ENCODE measurements at regions not wholly inside any gene's neighbourhood (a gene's known extent, or its start where the extent isn't known, plus 50 kb on each side); places are given as distances from the start of the nearest gene placed in this dataset.
"Not testable (repeated sequence)": the region's sequence is repeated elsewhere in the genome, so short reads cannot be mapped to it uniquely, and the experiment has no call there.

DNA sequence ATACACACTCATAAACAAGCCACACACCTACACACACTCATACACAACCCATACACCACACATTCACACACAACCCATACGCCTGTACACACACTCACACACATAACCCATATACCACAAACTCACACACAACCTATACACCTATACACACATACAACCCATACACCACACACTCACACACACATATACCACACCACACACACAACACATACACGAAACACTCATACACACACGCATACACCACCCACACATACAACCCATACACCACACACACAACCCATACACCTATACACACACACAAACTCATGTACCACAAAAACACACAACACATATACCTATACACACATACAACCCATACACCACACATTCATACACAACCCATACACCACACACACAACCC lies 164.3 kb downstream of the TMEM121 start:
- H3K27me3 ChIP-seq (replicated peaks) = no peaks in the 10 kb centered on the region
- no peak overlapping the region for H3K27ac ChIP-seq
- no peak overlapping the region for H3K4me3 ChIP-seq (ENCODE audit: low read depth, low read length)
- no peaks in the 10 kb centered on the region for H3K36me3 ChIP-seq (replicated peaks)
- TF ChIP-seq, protein P1, sequence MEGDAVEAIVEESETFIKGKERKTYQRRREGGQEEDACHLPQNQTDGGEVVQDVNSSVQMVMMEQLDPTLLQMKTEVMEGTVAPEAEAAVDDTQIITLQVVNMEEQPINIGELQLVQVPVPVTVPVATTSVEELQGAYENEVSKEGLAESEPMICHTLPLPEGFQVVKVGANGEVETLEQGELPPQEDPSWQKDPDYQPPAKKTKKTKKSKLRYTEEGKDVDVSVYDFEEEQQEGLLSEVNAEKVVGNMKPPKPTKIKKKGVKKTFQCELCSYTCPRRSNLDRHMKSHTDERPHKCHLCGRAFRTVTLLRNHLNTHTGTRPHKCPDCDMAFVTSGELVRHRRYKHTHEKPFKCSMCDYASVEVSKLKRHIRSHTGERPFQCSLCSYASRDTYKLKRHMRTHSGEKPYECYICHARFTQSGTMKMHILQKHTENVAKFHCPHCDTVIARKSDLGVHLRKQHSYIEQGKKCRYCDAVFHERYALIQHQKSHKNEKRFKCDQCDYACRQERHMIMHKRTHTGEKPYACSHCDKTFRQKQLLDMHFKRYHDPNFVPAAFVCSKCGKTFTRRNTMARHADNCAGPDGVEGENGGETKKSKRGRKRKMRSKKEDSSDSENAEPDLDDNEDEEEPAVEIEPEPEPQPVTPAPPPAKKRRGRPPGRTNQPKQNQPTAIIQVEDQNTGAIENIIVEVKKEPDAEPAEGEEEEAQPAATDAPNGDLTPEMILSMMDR (IDR thresholded peaks at IDR 0.05; ENCODE audit: low read depth, low read length, missing control alignments) = no peak
- in situ Hi-C loops (cut with HindIII; ENCODE audit: low pct_ligation_motif_present, low sequenced_read_pairs) = no loop called here
- no peak for DNase-seq

DNA sequence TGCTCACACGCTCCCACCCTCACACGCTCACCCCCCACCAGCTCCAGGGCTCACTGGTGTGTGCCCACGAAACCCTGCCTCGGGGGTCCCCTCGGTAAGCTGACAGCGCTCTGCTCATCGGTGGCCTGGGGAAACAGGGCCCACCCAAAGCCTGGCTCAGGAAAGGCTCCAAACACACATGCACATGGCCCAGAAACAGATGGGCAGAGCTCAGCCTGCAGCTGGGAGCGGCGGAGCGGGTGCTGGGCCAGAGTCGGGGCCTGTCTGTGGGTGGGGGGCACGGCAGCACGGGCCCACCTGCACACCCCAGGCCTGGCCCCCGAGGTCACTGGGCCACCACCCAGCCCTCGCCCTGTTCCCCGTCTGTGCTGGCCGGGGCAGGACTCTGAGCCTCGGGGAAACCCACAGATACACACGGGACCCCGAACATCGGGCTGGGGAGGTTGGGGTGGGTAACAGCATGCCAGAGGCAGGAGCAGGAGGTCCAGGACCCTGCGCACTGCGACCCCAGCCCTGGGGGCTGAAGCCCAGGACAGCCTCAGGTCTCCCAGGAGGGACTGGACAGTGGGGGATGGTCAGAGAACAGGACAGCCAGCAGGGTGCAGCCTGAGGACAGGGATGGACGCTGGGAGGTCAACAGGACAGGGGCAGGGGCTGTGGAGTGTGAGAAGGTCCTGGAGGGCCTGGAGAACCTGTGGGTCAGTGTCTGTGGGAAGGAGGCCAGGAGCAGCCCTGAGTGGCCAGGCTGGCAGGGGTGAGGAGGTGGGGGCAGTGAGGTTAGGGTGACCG lies 165.1 kb downstream of the TMEM121 start:
- H3K36me3 ChIP-seq (replicated peaks); H3K27me3 ChIP-seq (replicated peaks); DNase-seq; in situ Hi-C loops (cut with HindIII; ENCODE audit: low pct_ligation_motif_present, low sequenced_read_pairs); H3K4me3 ChIP-seq (ENCODE audit: low read depth, low read length); H3K27ac ChIP-seq: not testable (repeated sequence)

DNA sequence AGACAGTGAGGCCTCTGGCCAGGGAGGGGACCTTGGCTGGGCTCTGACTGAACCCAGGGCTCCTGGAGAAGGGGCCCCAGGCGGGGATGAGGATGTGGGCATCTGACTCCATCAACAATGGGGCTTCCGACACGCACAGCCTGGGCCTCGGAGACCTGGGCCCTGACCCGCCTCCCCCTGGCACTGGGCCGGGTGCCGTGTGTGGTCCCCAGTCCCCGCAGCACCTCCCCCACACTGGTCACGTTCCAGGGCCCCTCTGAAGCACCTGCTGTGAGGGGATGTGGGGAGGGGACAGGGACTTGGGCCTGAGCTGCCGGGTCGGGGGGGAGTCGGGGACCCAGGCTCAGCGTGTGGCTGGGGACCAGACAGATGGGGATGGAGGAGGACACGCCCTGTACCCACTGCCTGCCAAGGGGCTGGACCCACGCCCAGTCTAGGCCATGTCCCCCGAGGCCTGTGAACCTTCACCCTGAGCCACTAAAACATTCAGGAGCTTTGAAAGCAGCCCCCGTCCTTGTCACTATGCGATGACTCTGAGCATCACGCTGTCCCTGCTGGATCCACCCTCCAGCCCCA lies 165.8 kb downstream of the TMEM121 start:
- H3K4me3 ChIP-seq (ENCODE audit: low read depth, low read length); in situ Hi-C loops (cut with HindIII; ENCODE audit: low pct_ligation_motif_present, low sequenced_read_pairs); DNase-seq; H3K27ac ChIP-seq; H3K36me3 ChIP-seq (replicated peaks); H3K27me3 ChIP-seq (replicated peaks): not testable (repeated sequence)

DNA sequence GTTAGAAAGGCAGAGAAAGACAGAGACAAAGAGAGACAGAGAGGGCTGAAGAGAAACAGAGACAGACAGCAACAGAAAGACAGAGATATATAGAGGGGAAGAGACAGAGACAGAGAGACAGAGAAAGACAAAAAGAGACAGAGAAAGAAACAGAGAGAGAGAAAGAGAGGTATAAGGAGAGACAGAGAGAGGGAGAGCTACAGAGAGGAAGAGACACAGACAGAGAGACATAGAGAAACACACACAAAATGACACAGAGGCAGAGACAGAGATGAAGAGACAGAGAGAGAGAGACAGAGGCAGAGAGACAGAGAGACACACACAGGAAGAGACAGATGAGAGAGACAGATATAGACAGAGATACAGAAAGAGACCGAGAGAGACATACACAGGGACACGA lies 168.6 kb downstream of the TMEM121 start:
- Histone ChIP-seq H3K27ac (no peak overlapping the region), H3K36me3 (replicated peaks) (no peaks in the 10 kb centered on the region), H3K27me3 (replicated peaks) (no peaks in the 10 kb centered on the region), H3K4me3 (ENCODE audit: low read depth, low read length) (no peak overlapping the region)
- in situ Hi-C loops (cut with HindIII; ENCODE audit: low pct_ligation_motif_present, low sequenced_read_pairs) = no loop called here
- no peak for DNase-seq
- TF ChIP-seq, protein P1 (IDR thresholded peaks at IDR 0.05; ENCODE audit: low read depth, low read length, missing control alignments) = no peak

DNA sequence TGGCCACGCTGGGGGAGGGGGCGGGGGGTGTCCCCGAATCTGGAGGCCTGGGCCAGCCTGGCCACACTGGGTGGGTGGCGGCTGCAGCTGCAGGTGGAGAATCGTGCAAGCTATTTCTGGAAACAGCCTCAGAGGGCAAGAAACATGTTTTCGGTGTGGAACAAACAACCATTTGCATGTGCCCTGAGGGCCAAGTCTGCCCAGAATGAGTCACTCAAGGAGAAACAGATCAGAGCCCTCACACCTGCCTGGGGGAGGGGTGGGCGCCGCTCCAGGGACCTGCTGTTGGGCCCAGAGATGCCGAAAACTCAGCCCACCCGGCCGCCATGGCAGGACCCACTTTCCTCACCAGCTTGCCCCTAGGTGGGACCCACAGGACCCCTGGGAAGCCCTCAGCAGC lies 170.0 kb downstream of the TMEM121 start:
- H3K27me3 ChIP-seq (replicated peaks); H3K4me3 ChIP-seq (ENCODE audit: low read depth, low read length); in situ Hi-C loops (cut with HindIII; ENCODE audit: low pct_ligation_motif_present, low sequenced_read_pairs); DNase-seq; H3K36me3 ChIP-seq (replicated peaks); H3K27ac ChIP-seq: not testable (repeated sequence)

DNA sequence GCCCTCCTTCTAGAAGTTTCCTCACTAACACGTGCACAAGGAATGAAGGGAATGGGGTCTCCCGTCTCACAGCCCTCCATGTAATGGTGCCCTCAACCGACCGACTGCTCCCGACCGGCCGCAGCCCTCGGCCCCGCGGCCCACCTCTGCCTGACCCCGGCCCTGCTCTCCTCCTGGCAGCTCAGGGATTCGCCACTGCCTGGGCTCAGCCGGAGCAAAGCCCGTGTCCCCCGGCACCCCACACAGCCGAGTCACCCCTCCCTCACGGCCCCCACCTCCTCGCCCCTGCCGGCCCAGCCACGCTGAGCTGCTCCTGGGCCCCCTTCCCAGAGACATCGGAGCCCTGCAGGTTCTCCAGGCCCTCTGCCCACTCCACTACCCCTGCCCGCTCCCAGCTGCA lies 171.0 kb downstream of the TMEM121 start:
- H3K36me3 ChIP-seq (replicated peaks); DNase-seq; H3K4me3 ChIP-seq (ENCODE audit: low read depth, low read length); H3K27ac ChIP-seq; H3K27me3 ChIP-seq (replicated peaks); in situ Hi-C loops (cut with HindIII; ENCODE audit: low pct_ligation_motif_present, low sequenced_read_pairs): not testable (repeated sequence)

DNA sequence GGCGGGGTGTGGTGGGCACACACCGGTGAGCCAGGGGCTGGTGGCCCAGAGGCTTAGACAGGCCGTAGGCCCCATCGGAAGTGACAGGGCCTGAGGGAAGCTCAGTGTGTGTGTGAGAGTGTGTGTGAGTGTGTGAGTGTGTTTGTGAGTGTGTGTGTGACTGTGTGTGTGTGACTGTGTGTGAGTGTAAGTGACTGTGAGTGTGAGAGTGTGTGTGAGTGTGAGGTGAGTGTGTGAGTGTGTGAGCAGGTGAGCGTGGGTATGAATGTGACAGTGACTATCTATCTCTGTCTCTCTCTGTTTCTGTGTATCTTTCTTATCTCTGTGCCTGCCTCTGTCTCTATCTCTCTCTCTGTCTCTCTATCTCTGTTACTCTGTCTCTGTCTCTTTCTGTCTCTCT lies 171.6 kb downstream of the TMEM121 start:
- H3K27me3 ChIP-seq (replicated peaks); DNase-seq; H3K27ac ChIP-seq; H3K4me3 ChIP-seq (ENCODE audit: low read depth, low read length); H3K36me3 ChIP-seq (replicated peaks); in situ Hi-C loops (cut with HindIII; ENCODE audit: low pct_ligation_motif_present, low sequenced_read_pairs): not testable (repeated sequence)

DNA sequence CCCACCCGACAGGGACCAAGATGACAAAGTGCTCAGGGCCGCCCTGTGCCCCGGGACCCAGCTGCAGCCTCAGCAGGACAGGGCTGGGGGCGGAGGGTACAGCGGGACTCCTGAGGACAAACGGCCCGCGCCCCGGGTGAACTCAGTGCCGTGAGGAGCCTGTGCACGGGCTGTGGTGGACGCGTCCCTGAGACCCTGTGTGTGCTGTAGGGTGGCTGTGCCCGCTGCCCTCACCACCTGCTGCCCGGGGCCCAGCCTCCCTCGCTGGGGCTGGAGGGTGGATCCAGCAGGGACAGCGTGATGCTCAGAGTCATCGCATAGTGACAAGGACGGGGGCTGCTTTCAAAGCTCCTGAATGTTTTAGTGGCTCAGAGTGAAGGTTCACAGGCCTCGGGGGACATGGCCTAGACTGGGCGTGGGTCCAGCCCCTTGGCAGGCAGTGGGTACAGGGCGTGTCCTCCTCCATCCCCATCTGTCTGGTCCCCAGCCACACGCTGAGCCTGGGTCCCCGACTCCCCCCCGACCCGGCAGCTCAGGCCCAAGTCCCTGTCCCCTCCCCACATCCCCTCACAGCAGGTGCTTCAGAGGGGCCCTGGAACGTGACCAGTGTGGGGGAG lies 172.7 kb downstream of the TMEM121 start:
- H3K27ac ChIP-seq; DNase-seq; H3K27me3 ChIP-seq (replicated peaks); H3K4me3 ChIP-seq (ENCODE audit: low read depth, low read length); in situ Hi-C loops (cut with HindIII; ENCODE audit: low pct_ligation_motif_present, low sequenced_read_pairs); H3K36me3 ChIP-seq (replicated peaks): not testable (repeated sequence)

DNA sequence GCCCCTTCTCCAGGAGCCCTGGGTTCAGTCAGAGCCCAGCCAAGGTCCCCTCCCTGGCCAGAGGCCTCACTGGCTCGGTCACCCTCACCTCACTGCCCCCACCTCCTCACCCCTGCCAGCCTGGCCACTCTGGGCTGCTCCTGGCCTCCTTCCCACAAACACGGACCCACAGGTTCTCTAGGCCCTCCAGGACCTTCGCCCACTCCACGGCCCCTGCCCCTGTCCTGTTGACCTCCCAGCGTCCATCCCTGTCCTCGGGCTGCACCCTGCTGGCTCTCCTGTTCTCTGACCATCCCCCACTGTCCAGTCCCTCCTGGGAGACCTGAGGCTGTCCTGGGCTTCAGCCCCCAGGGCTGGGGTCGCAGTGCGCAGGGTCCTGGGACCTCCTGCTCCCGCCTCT lies 173.3 kb downstream of the TMEM121 start:
- DNase-seq; H3K36me3 ChIP-seq (replicated peaks); in situ Hi-C loops (cut with HindIII; ENCODE audit: low pct_ligation_motif_present, low sequenced_read_pairs); H3K4me3 ChIP-seq (ENCODE audit: low read depth, low read length); H3K27ac ChIP-seq; H3K27me3 ChIP-seq (replicated peaks): not testable (repeated sequence)

DNA sequence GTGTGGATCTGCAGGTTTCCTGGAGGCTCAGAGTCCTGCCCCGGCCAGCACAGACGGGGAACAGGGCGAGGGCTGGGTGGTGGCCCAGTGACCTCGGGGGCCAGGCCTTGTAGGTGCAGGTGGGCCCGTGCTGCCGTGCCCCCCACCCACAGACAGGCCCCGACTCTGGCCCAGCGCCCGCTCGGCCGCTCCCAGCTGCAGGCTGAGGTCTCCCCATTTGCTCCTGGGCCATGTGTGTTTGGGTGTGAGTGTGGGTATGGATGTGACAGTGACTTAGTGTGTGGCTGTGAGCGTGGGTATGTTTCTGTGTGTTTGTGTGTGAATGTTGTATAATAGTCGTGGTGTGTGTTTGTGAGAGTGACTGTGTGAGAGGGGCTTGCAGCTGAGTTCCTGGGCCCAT lies 173.8 kb downstream of the TMEM121 start:
- in situ Hi-C loops (cut with HindIII; ENCODE audit: low pct_ligation_motif_present, low sequenced_read_pairs); H3K27ac ChIP-seq; H3K4me3 ChIP-seq (ENCODE audit: low read depth, low read length); DNase-seq; H3K27me3 ChIP-seq (replicated peaks); H3K36me3 ChIP-seq (replicated peaks): not testable (repeated sequence)

Data from brain microvascular endothelial cell (primary cell).